ENCODE measurements at regions not wholly inside any gene's neighbourhood (a gene's known extent, or its start where the extent isn't known, plus 50 kb on each side); places are given as distances from the start of the nearest gene placed in this dataset.

DNA sequence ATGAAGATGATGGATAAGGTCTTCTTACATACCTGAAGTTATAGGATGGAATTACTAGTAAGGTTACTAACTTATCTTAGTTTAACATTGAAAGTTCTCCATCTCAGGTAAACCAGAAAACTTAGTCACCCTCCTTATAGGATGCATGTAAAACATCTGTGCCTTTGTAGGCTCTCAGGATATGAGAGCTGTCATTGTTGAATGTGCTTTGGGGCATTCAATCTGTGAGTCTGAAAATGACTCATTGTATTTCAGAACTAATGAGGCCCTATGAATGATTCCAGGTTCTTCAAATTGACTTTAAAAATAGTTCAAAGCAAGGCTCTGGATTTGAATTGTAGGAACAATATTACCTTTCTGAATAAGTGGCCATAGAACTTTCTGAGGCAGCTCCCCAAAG, 237.7 kb upstream of the AZI2 start:
- H3K4me2 ChIP-seq (ENCODE audit: control insufficient read depth, insufficient read depth): no peak overlapping the region
- H4K20me1 ChIP-seq (ENCODE audit: control insufficient read depth, insufficient read depth): no peaks in the 10 kb centered on the region
- ATAC-seq (peak; percentile 57; the same call in 2 of the 3 replicates), DNase-seq (ENCODE audit: low read depth, low spot score) (no peak), FAIRE-seq (no peak)
- H3K4me3 ChIP-seq: no peak overlapping the region
- H3K27ac ChIP-seq (ENCODE audit: control insufficient read depth, insufficient read depth): no peak overlapping the region
- BruUV-seq (replicated peaks): no TSS peak
- no peaks in the 10 kb centered on the region for H3K36me3 ChIP-seq (ENCODE audit: control insufficient read depth in 2 of 2, insufficient read depth in 2 of 2, low read length in 1 of 2)
- H2AFZ ChIP-seq (ENCODE audit: control insufficient read depth, low read depth, low read length): no peak overlapping the region
- H3K4me1 ChIP-seq (ENCODE audit: control insufficient read depth, insufficient read depth, low read length): no peaks in the 10 kb centered on the region
- intact Hi-C loops (cut with micrococcal nuclease; ENCODE audit: unreplicated experiment) (no loop called here), in situ Hi-C loops (cut with MboI) (no loop called here)
- H3K9me3 ChIP-seq (replicated peaks; ENCODE audit: control insufficient read depth, insufficient read depth, low read length): no peaks in the 10 kb centered on the region
- no peaks in the 10 kb centered on the region; a peak in 1 of 4 replicates for H3K27me3 ChIP-seq (replicated peaks in 1 of 2; ENCODE audit: control insufficient read depth in 2 of 2, insufficient read depth in 2 of 2, low read length in 1 of 2)
- SMC1A ChIA-PET (ENCODE audit: uncharacterized antibody, unreplicated experiment): no interaction called here
- RAD21 ChIA-PET (ENCODE audit: unreplicated experiment): no interaction called here
- no peak overlapping the region for H3K9ac ChIP-seq (ENCODE audit: control insufficient read depth, insufficient read depth, low read length)
- CTCF ChIA-PET: interaction anchor here (1.7 kb wide), 1 partner anchor 81 kb away, joined by 4 read pairs; no protein-coding TSS in a partner anchor
- no peaks in the 10 kb centered on the region for H3K79me2 ChIP-seq (ENCODE audit: control insufficient read depth, insufficient read depth, low read length)
- POLR2A ChIA-PET: no interaction called here
- TF ChIP-seq SUPT20H (IDR thresholded peaks at IDR 0.05; ENCODE audit: borderline replicate concordance, control insufficient read depth, low read depth, low read length): no peak
- no peak for TF ChIP-seq ETV6 (conservative IDR thresholded peaks at IDR 0.05 in 1 of 2, IDR thresholded peaks at IDR 0.05 in 1 of 2; ENCODE audit: borderline replicate concordance in 1 of 2, low read depth in 1 of 2)
- TF ChIP-seq SMC3 (IDR thresholded peaks at IDR 0.05; ENCODE audit: borderline replicate concordance, low read length): no peak
- TF ChIP-seq, protein P1, sequence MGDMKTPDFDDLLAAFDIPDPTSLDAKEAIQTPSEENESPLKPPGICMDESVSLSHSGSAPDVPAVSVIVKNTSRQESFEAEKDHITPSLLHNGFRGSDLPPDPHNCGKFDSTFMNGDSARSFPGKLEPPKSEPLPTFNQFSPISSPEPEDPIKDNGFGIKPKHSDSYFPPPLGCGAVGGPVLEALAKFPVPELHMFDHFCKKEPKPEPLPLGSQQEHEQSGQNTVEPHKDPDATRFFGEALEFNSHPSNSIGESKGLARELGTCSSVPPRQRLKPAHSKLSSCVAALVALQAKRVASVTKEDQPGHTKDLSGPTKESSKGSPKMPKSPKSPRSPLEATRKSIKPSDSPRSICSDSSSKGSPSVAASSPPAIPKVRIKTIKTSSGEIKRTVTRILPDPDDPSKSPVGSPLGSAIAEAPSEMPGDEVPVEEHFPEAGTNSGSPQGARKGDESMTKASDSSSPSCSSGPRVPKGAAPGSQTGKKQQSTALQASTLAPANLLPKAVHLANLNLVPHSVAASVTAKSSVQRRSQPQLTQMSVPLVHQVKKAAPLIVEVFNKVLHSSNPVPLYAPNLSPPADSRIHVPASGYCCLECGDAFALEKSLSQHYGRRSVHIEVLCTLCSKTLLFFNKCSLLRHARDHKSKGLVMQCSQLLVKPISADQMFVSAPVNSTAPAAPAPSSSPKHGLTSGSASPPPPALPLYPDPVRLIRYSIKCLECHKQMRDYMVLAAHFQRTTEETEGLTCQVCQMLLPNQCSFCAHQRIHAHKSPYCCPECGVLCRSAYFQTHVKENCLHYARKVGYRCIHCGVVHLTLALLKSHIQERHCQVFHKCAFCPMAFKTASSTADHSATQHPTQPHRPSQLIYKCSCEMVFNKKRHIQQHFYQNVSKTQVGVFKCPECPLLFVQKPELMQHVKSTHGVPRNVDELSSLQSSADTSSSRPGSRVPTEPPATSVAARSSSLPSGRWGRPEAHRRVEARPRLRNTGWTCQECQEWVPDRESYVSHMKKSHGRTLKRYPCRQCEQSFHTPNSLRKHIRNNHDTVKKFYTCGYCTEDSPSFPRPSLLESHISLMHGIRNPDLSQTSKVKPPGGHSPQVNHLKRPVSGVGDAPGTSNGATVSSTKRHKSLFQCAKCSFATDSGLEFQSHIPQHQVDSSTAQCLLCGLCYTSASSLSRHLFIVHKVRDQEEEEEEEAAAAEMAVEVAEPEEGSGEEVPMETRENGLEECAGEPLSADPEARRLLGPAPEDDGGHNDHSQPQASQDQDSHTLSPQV (IDR thresholded peaks at IDR 0.05): no peak
- no peak for TF ChIP-seq RELA (IDR thresholded peaks at IDR 0.05; ENCODE audit: borderline replicate concordance, partially characterized antibody)
- TF ChIP-seq, protein P2, sequence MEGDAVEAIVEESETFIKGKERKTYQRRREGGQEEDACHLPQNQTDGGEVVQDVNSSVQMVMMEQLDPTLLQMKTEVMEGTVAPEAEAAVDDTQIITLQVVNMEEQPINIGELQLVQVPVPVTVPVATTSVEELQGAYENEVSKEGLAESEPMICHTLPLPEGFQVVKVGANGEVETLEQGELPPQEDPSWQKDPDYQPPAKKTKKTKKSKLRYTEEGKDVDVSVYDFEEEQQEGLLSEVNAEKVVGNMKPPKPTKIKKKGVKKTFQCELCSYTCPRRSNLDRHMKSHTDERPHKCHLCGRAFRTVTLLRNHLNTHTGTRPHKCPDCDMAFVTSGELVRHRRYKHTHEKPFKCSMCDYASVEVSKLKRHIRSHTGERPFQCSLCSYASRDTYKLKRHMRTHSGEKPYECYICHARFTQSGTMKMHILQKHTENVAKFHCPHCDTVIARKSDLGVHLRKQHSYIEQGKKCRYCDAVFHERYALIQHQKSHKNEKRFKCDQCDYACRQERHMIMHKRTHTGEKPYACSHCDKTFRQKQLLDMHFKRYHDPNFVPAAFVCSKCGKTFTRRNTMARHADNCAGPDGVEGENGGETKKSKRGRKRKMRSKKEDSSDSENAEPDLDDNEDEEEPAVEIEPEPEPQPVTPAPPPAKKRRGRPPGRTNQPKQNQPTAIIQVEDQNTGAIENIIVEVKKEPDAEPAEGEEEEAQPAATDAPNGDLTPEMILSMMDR (IDR thresholded peaks at IDR 0.05 in 2 of 3, conservative IDR thresholded peaks at IDR 0.05 in 1 of 3; ENCODE audit: control insufficient read depth in 2 of 3, extremely low read depth in 1 of 3, insufficient read depth in 1 of 3, low read depth in 3 of 3, low read length in 3 of 3): no peak
- TF ChIP-seq ZBTB40 (IDR thresholded peaks at IDR 0.05; ENCODE audit: borderline replicate concordance): no peak
- TF ChIP-seq ATF7 (IDR thresholded peaks at IDR 0.05; ENCODE audit: low read depth): no peak
- TF ChIP-seq, protein P3, sequence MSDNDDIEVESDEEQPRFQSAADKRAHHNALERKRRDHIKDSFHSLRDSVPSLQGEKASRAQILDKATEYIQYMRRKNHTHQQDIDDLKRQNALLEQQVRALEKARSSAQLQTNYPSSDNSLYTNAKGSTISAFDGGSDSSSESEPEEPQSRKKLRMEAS (IDR thresholded peaks at IDR 0.05; ENCODE audit: low read depth, low read length): no peak

Measured in GM12878 (cell line).